AG04450 (cell line): ENCODE measurements at regions not wholly inside any gene's neighbourhood (a gene's known extent, or its start where the extent isn't known, plus 50 kb on each side); places are given as distances from the start of the nearest gene placed in this dataset.

Experiments
- CTCF ChIA-PET: fragments of 300-600, 350-600 bp; formaldehyde crosslinking; extraction: SDS; loops from one replicate; lab custom pipeline; 2022; ENCODE audit warnings: antibody characterized with exemption, inconsistent platforms; lab: Charles Lee
- POLR2A ChIA-PET: fragments of 350-600 bp; formaldehyde crosslinking; extraction: SDS; loops from one replicate; lab custom pipeline; 2021; ENCODE audit warnings: antibody characterized with exemption, inconsistent platforms; lab: Yijun Ruan, JAX
- DNase-seq: peaks from one replicate; pipeline ENCODE4 v3.0.0-alpha.2; 2011; ENCODE audit warnings: low read depth, low spot score
- H3K27ac ChIP-seq: one replicate; pipeline ENCODE4 v1.5.1; 2012; ENCODE audit warnings: low read depth, low read length, control low read depth
- H3K27me3 ChIP-seq: one replicate; pipeline ENCODE4 v1.6.0; 2012; ENCODE audit warnings: low read length; ENCODE audit not compliant: control insufficient read depth, insufficient read depth
- H3K4me3 ChIP-seq: 2 replicates; pipeline ENCODE4 v1.5.1; 2011; ENCODE audit warnings: mild to moderate bottlenecking, low read depth, low read length, control low read depth
- H3K9me3 ChIP-seq: 2 replicates; pipeline ENCODE4 v1.5.1; 2012; ENCODE audit warnings: low read length; ENCODE audit not compliant: control insufficient read depth, insufficient read depth
- CTCF ChIP-seq: IDR thresholded peaks from 2 replicates; pipeline ENCODE4 v1.5.1; 2011; ENCODE audit warnings: low read depth, low read length, control low read depth, inconsistent platforms

- no peaks in the 10 kb centered on the region for H3K27me3 ChIP-seq
- H3K9me3 ChIP-seq: no peaks in the 10 kb centered on the region
- TF ChIP-seq CTCF: no peak
- ChIA-PET POLR2A (no interaction called here), CTCF (no interaction called here)
- H3K4me3 ChIP-seq: no peak overlapping the region
- no peak for DNase-seq
- no peak overlapping the region for H3K27ac ChIP-seq
These were observed 152.8 kb downstream of the FSIP2 start for GRCh38 chr2:185891403-185891802.

GRCh38 chr2:185891804-185892411 lies 153.3 kb downstream of the FSIP2 start:
- ChIA-PET POLR2A (no interaction called here), CTCF (no interaction called here)
- no peak for TF ChIP-seq CTCF
- H3K9me3 ChIP-seq: no peaks in the 10 kb centered on the region
- H3K27ac ChIP-seq: no peak overlapping the region
- no peak for DNase-seq
- no peak overlapping the region for H3K4me3 ChIP-seq
- H3K27me3 ChIP-seq: no peaks in the 10 kb centered on the region

GRCh38 chr2:185892484-185892883 lies 153.9 kb downstream of the FSIP2 start:
- Histone ChIP-seq H3K27me3 (no peaks in the 10 kb centered on the region), H3K4me3 (no peak overlapping the region), H3K9me3 (no peaks in the 10 kb centered on the region), H3K27ac (no peak overlapping the region)
- POLR2A ChIA-PET: no interaction called here
- DNase-seq: no peak
- CTCF ChIA-PET: no interaction called here
- TF ChIP-seq CTCF: no peak

GRCh38 chr2:185894223-185894622 lies 155.6 kb downstream of the FSIP2 start:
- POLR2A ChIA-PET: no interaction called here
- Histone ChIP-seq H3K9me3 (no peaks in the 10 kb centered on the region), H3K27me3 (no peaks in the 10 kb centered on the region), H3K27ac (no peak overlapping the region), H3K4me3 (no peak overlapping the region)
- no peak for TF ChIP-seq CTCF
- DNase-seq: no peak
- CTCF ChIA-PET: interaction anchor here (0.5 kb wide), 1 partner anchor 56 kb away, joined by 3 read pairs; no protein-coding TSS in a partner anchor

GRCh38 chr2:185895828-185896693 lies 157.5 kb downstream of the FSIP2 start:
- H3K9me3 ChIP-seq: no peaks in the 10 kb centered on the region
- TF ChIP-seq CTCF: no peak
- POLR2A ChIA-PET: no interaction called here
- CTCF ChIA-PET: no interaction called here
- no peak for DNase-seq
- H3K27ac ChIP-seq: no peak overlapping the region
- H3K27me3 ChIP-seq: no peaks in the 10 kb centered on the region
- H3K4me3 ChIP-seq: no peak overlapping the region
